ENCODE measurements at regions not wholly inside any gene's neighbourhood (a gene's known extent, or its start where the extent isn't known, plus 50 kb on each side); places are given as distances from the start of the nearest gene placed in this dataset.

GRCh38 chr1:209304166-209304565, 279.3 kb upstream of the CAMK1G start:
- Histone ChIP-seq H3K27ac (no peak overlapping the region), H3K4me3 (no peak overlapping the region), H3K9me3 (no peaks in the 10 kb centered on the region), H3K36me3 (no peaks in the 10 kb centered on the region), H3K4me1 (no peaks in the 10 kb centered on the region), H3K27me3 (peaks cover 9% of the 10 kb centered on the region)
- TF ChIP-seq CTCF (IDR thresholded peaks at IDR 0.05) (no peak), EP300 (IDR thresholded peaks at IDR 0.05) (no peak), POLR2AphosphoS5 (IDR thresholded peaks at IDR 0.05) (no peak), POLR2A (IDR thresholded peaks at IDR 0.05) (no peak)
- DNase-seq (ENCODE audit: low spot score in 2 of 2), result no peak
- 69% methylated on average over 3 of the region's 3 CpGs for WGBS

- no peaks in the 10 kb centered on the region for H3K36me3 ChIP-seq
- no peak for TF ChIP-seq POLR2A (IDR thresholded peaks at IDR 0.05)
- no peak for TF ChIP-seq POLR2AphosphoS5 (IDR thresholded peaks at IDR 0.05)
- TF ChIP-seq EP300 (IDR thresholded peaks at IDR 0.05), result no peak
- no peak for TF ChIP-seq CTCF (IDR thresholded peaks at IDR 0.05)
- DNase-seq (ENCODE audit: low spot score in 2 of 2), result no peak
- no peaks in the 10 kb centered on the region for H3K4me1 ChIP-seq
- H3K9me3 ChIP-seq, result no peaks in the 10 kb centered on the region
- 62% methylated on average over 4 of the region's 4 CpGs for WGBS
- H3K27ac ChIP-seq, result no peak overlapping the region
- H3K4me3 ChIP-seq, result no peak overlapping the region
- peaks cover 9% of the 10 kb centered on the region for H3K27me3 ChIP-seq
Measured at GRCh38 chr1:209305221-209305954, 278.1 kb upstream of the CAMK1G start.

GRCh38 chr1:209307846-209308245, 275.7 kb upstream of the CAMK1G start:
- Histone ChIP-seq H3K9me3 (no peaks in the 10 kb centered on the region), H3K4me1 (no peaks in the 10 kb centered on the region), H3K4me3 (no peak overlapping the region), H3K36me3 (no peaks in the 10 kb centered on the region), H3K27ac (no peak overlapping the region), H3K27me3 (peaks cover 9% of the 10 kb centered on the region)
- WGBS, result 55% methylated on average over 2 of the region's 2 CpGs
- DNase-seq (ENCODE audit: low spot score in 2 of 2), result no peak
- TF ChIP-seq CTCF (IDR thresholded peaks at IDR 0.05) (no peak), EP300 (IDR thresholded peaks at IDR 0.05) (no peak), POLR2A (IDR thresholded peaks at IDR 0.05) (no peak), POLR2AphosphoS5 (IDR thresholded peaks at IDR 0.05) (no peak)

GRCh38 chr1:209309198-209309597, 274.3 kb upstream of the CAMK1G start:
- no peaks in the 10 kb centered on the region for H3K9me3 ChIP-seq
- no peak overlapping the region for H3K27ac ChIP-seq
- H3K4me1 ChIP-seq, result no peaks in the 10 kb centered on the region
- H3K36me3 ChIP-seq, result no peaks in the 10 kb centered on the region
- H3K4me3 ChIP-seq, result no peak overlapping the region
- TF ChIP-seq EP300 (IDR thresholded peaks at IDR 0.05), result no peak
- TF ChIP-seq POLR2A (IDR thresholded peaks at IDR 0.05), result no peak
- TF ChIP-seq CTCF (IDR thresholded peaks at IDR 0.05), result no peak
- TF ChIP-seq POLR2AphosphoS5 (IDR thresholded peaks at IDR 0.05), result no peak
- WGBS, result 55% methylated on average over 2 of the region's 2 CpGs
- DNase-seq (ENCODE audit: low spot score in 2 of 2), result no peak
- H3K27me3 ChIP-seq, result peaks cover 9% of the 10 kb centered on the region

- H3K4me1 ChIP-seq, result no peaks in the 10 kb centered on the region
- no peak for DNase-seq (ENCODE audit: low spot score in 2 of 2)
Measured at GRCh38 chr1:209311770-209312169, 271.7 kb upstream of the CAMK1G start.

More at GRCh38 chr1:209311770-209312169, 271.7 kb upstream of the CAMK1G start:
- no peak overlapping the region for H3K4me3 ChIP-seq
- peaks cover 4% of the 10 kb centered on the region for H3K27me3 ChIP-seq
- 75% methylated on average over 3 of the region's 3 CpGs for WGBS
- H3K27ac ChIP-seq, result no peak overlapping the region
- H3K9me3 ChIP-seq, result no peaks in the 10 kb centered on the region
- TF ChIP-seq POLR2A (IDR thresholded peaks at IDR 0.05) (no peak), CTCF (IDR thresholded peaks at IDR 0.05) (no peak), POLR2AphosphoS5 (IDR thresholded peaks at IDR 0.05) (no peak), EP300 (IDR thresholded peaks at IDR 0.05) (no peak)
- no peaks in the 10 kb centered on the region for H3K36me3 ChIP-seq
